ENCODE measurements at regions not wholly inside any gene's neighbourhood (a gene's known extent, or its start where the extent isn't known, plus 50 kb on each side); places are given as distances from the start of the nearest gene placed in this dataset.
"Not testable (repeated sequence)": the region's sequence is repeated elsewhere in the genome, so short reads cannot be mapped to it uniquely, and the experiment has no call there.

GRCh38 chr1:96886474-96886873 lies 164.9 kb downstream of the PTBP2 start:
- ATAC-seq (no peak), DNase-seq (no peak)
- Mint-ChIP-seq H3K9me3 (no peaks in the 10 kb centered on the region), H3K4me3 (no peak overlapping the region), H3K27me3 (no peaks in the 10 kb centered on the region), H3K36me3 (ENCODE audit: low read depth) (no peaks in the 10 kb centered on the region), H3K4me1 (ENCODE audit: low read depth) (no peaks in the 10 kb centered on the region), H3K27ac (no peak overlapping the region)
- intact Hi-C loops (cut with micrococcal nuclease), result no loop called here
- ChIA-PET POLR2A (no interaction called here), CTCF (no interaction called here)
- TF ChIP-seq CTCF (IDR thresholded peaks at IDR 0.05), result no peak

GRCh38 chr1:96887501-96887900 lies 165.9 kb downstream of the PTBP2 start:
- Mint-ChIP-seq H3K27me3 (no peaks in the 10 kb centered on the region), H3K36me3 (ENCODE audit: low read depth) (no peaks in the 10 kb centered on the region), H3K4me1 (ENCODE audit: low read depth) (no peaks in the 10 kb centered on the region), H3K4me3 (no peak overlapping the region), H3K9me3 (peaks cover 6% of the 10 kb centered on the region), H3K27ac (no peak overlapping the region)
- no peak for TF ChIP-seq CTCF (IDR thresholded peaks at IDR 0.05)
- DNase-seq (no peak), ATAC-seq (no peak)
- intact Hi-C loops (cut with micrococcal nuclease), result no loop called here
- POLR2A ChIA-PET, result no interaction called here
- CTCF ChIA-PET, result no interaction called here

GRCh38 chr1:96901783-96902363 lies 180.3 kb downstream of the PTBP2 start:
- ChIA-PET POLR2A (interaction anchor here (0.6 kb wide), 1 partner anchor 368 kb away, joined by 3 read pairs; no protein-coding TSS in a partner anchor), CTCF (no interaction called here)
- no peak for ATAC-seq
- Mint-ChIP-seq H3K27ac (no peak overlapping the region), H3K4me3 (no peak overlapping the region), H3K36me3 (ENCODE audit: low read depth) (no peaks in the 10 kb centered on the region), H3K4me1 (ENCODE audit: low read depth) (no peaks in the 10 kb centered on the region), H3K27me3 (no peaks in the 10 kb centered on the region), H3K9me3 (peaks cover 12% of the 10 kb centered on the region)
- TF ChIP-seq CTCF (IDR thresholded peaks at IDR 0.05), result no peak
- intact Hi-C loops (cut with micrococcal nuclease), result no loop called here
- DNase-seq, result no peak

GRCh38 chr1:96912248-96912647 lies 190.7 kb downstream of the PTBP2 start:
- Mint-ChIP-seq H3K27me3 (peaks cover 1% of the 10 kb centered on the region), H3K36me3 (ENCODE audit: low read depth) (no peaks in the 10 kb centered on the region), H3K27ac (no peak overlapping the region), H3K4me3 (no peak overlapping the region), H3K4me1 (ENCODE audit: low read depth) (no peaks in the 10 kb centered on the region), H3K9me3 (peaks cover 4% of the 10 kb centered on the region)
- TF ChIP-seq CTCF (IDR thresholded peaks at IDR 0.05), result no peak
- ChIA-PET CTCF (no interaction called here), POLR2A (no interaction called here)
- DNase-seq, result no peak
- intact Hi-C loops (cut with micrococcal nuclease), result no loop called here
- ATAC-seq, result no peak

GRCh38 chr1:96915701-96916100 lies 194.1 kb downstream of the PTBP2 start:
- intact Hi-C loops (cut with micrococcal nuclease); H3K36me3 Mint-ChIP-seq (ENCODE audit: low read depth); ATAC-seq; H3K9me3 Mint-ChIP-seq; DNase-seq; POLR2A ChIA-PET; CTCF ChIA-PET; H3K4me1 Mint-ChIP-seq (ENCODE audit: low read depth); H3K27me3 Mint-ChIP-seq; H3K4me3 Mint-ChIP-seq; H3K27ac Mint-ChIP-seq: not testable (repeated sequence)

- intact Hi-C loops (cut with micrococcal nuclease), result no loop called here
- Mint-ChIP-seq H3K4me3 (no peak overlapping the region), H3K27ac (no peak overlapping the region), H3K36me3 (ENCODE audit: low read depth) (no peaks in the 10 kb centered on the region), H3K9me3 (peaks cover 8% of the 10 kb centered on the region), H3K4me1 (ENCODE audit: low read depth) (no peaks in the 10 kb centered on the region), H3K27me3 (no peaks in the 10 kb centered on the region)
- DNase-seq (no peak), ATAC-seq (no peak)
- ChIA-PET CTCF (interaction anchor here (1.2 kb wide), 1 partner anchor 96 kb away, joined by 3 read pairs; no protein-coding TSS in a partner anchor), POLR2A (no interaction called here)
- TF ChIP-seq CTCF (IDR thresholded peaks at IDR 0.05), result no peak
These were observed 196.8 kb downstream of the PTBP2 start for GRCh38 chr1:96918406-96918805.

Measured in activated CD8-positive, alpha-beta T cell treated with anti-CD3 and anti-CD28 coated beads for 36 hours (primary cell).